ENCODE measurements at regions not wholly inside any gene's neighbourhood (a gene's known extent, or its start where the extent isn't known, plus 50 kb on each side); places are given as distances from the start of the nearest gene placed in this dataset.

DNA sequence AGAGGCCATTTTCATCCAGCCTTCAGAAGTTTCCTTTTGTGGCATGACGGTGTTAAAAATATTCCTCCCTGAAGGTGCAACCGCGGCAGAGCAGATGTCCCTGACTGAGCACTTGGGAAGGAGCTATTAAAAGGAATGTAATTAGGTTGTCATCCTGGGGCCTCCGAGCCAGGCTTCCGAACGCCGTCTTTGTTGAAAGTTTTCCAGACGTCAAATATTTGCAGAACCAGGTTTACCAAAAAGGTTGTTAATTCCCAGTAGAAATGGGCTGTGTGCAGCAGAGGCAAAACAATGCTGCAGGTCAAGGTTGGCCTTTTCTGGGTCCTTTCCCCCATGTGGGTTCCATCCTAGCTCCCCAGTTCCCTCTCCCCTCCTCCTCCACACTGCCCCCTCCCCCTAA lies 88.8 kb upstream of the CALM2 start:
- DNase-seq (ENCODE audit: low read depth), result no peak

- no peak for DNase-seq (ENCODE audit: low read depth)
Observed at GRCh38 chr2:47264686-47265085, 88.4 kb upstream of the CALM2 start.

- no peak for DNase-seq (ENCODE audit: low read depth)
Observed at GRCh38 chr2:47264143-47264542, 87.8 kb upstream of the CALM2 start.

GRCh38 chr2:47262657-47263056 lies 86.3 kb upstream of the CALM2 start:
- no peak for DNase-seq (ENCODE audit: low read depth)

- no peak for DNase-seq (ENCODE audit: low read depth)
Observed at GRCh38 chr2:47260971-47261370, 84.7 kb upstream of the CALM2 start.

GRCh38 chr2:47259829-47260228 lies 83.5 kb upstream of the CALM2 start:
- DNase-seq (ENCODE audit: low read depth), result no peak

GRCh38 chr2:47257946-47258348 lies 81.6 kb upstream of the CALM2 start:
- no peak for DNase-seq (ENCODE audit: low read depth)

DNA sequence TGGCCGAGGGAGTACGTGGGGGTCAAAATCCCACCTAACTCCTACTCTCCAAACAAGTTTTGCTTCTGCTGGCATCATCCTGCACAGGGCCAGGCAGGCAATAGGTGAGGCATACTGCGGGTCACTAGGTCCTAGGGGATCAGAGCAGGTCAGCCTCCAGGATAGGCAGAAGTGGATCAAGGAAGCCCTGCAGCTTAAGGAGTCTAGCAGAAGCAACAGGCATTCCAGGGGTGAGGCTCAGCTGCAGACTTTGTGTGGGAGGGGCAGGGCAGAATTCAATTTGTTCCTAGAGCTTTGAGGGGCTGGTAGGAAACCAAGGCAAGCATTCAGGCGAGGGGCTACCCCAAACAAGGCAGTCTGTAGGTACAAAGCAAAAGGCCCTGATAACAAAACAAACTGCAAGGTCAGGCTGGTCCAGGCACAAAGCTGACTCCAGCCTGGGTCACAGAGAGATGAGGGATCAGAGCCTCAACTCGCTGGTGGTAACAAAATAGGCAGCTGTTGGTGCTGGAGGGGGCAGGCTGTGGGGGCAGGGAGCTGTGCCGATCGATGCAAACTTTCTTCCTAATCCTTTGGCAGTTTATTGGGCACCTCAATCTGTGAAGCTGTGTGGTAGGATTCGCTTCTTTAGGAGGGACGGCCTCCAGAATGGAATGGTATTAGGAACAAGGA lies 80.2 kb upstream of the CALM2 start:
- no peak for DNase-seq (ENCODE audit: low read depth)

DNA sequence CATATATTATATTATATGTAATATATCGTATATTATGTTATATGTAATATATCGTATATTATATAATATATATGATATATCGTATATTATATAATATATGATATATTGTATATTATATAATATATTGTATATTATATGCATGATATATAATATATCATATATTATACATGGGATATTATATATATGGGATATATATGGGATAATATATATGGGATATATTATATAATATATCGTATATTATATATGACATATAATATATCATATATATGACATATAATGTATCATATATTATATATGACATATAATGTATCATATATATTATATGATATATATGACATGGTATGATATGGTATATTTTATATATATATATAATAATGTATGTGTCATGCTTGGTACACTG lies 79.5 kb upstream of the CALM2 start:
- DNase-seq (ENCODE audit: low read depth), result no peak

GRCh38 chr2:47254464-47254863 lies 78.2 kb upstream of the CALM2 start:
- no peak for DNase-seq (ENCODE audit: low read depth)

DNA sequence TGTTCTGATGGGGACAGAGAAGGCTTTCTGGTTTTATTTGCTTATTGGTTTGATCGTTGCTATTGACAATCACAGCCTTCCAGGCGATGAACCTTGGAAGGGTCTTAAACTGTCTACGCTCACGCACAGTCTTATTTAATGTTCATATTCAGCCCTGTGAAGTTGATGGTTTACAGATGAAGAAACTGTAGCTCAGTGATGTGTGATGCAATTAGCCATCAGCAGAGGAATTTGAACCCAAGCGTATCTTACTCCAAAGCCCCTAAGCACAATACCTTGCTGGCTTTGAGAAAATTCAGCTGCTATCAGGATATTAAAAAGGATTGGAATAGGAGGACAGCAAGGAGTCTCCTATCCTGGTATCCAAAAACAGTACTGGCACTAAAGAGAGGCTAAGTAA lies 77.1 kb upstream of the CALM2 start:
- DNase-seq (ENCODE audit: low read depth), result no peak

DNA sequence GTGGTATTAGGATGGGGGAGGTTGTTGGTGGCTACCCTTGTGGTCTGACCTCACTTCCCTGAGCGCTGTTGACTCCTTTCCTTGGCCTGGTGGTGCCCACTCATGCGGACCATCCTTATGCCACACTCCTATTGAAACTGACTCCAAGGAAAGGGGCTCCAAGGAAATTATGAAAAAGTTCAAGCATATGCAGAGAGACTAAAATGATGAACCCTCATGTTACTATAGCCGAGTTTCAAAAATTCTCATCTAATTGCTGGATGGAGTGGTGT lies 75.0 kb upstream of the CALM2 start:
- no peak for DNase-seq (ENCODE audit: low read depth)

DNA sequence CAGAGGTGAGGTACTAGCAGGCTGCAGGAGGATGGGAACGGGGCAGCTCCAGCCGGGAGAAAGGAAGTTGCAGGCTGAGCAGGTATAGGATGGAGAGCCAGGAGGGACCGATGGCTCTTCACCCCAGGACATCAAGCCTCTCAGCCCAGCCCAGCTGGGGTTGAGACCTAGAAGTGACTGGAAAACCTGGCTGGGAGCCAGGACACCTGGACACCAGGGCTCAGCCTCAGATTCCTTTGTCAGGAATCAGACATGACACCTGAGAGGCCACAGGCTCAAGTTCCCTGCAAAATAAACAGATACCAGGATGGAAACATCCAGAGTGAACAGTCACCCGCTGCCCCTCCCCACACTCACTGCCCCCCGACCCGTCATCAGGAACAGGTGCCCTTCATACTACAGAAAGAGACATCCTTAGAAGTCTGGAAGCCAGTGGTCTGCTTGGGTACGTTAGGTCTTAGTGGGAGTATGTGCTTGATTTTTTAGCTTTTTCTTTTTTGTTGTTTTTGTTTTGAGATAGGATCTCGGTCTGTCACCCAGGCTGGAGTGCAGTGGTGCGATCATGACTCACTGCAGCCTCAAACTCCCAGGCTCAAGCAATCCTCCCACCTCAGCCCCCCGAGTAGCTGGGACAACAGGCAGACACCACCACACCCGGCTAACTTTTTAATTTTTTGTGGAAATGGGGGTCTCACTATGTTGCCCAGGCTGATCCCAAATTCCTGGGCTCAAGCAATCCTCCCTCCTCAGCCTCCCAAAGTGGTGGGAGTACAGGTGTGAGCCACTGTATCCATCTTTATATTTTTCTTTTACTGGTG lies 74.5 kb upstream of the CALM2 start:
- no peak for DNase-seq (ENCODE audit: low read depth)

DNA sequence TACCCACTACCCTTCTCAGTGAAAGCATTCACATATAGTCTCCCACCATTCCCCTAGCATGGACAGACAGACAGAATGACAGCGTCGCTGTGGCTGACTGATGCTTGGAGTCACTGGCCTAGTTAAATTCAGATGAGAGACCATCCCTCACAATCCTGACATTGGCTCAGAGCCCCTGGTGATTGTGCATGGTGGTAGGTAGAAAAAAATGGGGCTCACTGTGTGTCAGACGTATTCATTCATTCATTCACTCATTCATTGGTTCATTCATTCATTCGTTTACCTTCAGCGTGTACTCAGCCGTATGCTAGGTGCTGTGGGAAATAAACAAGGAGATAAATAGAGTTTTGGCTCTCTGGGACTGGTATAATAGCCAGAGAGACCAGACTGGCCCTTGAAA lies 73.6 kb upstream of the CALM2 start:
- DNase-seq (ENCODE audit: low read depth), result no peak

DNA sequence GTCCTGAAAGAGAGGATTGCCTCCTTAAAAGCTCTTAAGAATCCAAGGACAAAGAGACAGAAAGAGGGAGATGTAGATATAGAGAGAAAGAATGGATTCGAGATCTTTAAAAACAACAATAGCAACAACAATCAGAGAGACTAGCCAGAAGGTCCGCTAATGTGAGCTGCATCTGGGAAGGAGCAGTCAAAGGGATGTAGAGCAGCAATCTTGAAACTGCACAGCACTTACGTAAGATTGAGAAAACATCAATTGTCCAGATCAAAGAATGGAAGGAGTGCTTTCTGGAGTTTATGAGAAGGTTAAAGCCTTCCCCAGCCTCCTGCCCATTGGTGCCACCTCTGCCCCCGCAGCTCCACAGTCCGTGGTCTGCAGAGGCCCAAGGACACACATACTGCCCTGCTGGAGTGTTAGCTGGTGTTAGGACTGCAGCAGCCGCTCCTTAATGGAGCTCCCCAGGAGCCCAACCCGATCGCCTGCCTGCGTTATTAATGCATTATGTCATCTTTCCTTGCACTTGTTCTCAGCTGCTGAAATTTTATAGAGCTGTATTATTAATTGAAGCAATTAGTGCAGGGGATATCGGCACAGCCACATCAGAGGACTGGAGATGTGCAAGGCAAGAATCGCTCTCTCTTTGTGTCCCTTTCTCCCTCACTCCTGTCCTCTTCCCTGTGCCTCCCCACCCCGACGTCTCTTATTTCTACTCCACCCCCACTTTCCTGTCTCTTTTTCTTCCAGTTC lies 73.0 kb upstream of the CALM2 start:
- no peak for DNase-seq (ENCODE audit: low read depth)

GRCh38 chr2:47243596-47244323 lies 67.4 kb upstream of the CALM2 start:
- DNase-seq (ENCODE audit: low read depth), result no peak

DNA sequence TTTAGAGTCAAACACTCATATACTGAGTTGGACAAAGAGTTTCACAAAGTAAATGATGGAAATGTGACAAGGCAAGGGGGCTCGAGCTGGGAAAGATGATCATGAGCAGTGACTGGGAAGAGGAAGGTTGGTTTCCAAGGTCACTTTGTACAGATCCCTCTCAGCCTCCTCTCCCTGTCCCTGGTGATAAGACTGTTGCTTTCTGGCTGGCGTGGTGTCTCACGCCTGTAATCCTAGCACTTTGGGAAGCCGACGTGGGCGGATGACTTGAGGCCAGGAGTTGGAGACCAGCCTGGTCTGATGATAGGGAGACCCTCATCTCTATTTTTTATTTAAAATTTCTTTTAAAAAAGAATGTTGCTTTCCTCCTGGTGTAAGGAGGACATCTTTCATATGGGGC lies 65.4 kb upstream of the CALM2 start:
- no peak for DNase-seq (ENCODE audit: low read depth)

GRCh38 chr2:47239119-47239969 lies 63.0 kb upstream of the CALM2 start:
- no peak for DNase-seq (ENCODE audit: low read depth)

GRCh38 chr2:47238638-47239037 lies 62.3 kb upstream of the CALM2 start:
- no peak for DNase-seq (ENCODE audit: low read depth)

DNA sequence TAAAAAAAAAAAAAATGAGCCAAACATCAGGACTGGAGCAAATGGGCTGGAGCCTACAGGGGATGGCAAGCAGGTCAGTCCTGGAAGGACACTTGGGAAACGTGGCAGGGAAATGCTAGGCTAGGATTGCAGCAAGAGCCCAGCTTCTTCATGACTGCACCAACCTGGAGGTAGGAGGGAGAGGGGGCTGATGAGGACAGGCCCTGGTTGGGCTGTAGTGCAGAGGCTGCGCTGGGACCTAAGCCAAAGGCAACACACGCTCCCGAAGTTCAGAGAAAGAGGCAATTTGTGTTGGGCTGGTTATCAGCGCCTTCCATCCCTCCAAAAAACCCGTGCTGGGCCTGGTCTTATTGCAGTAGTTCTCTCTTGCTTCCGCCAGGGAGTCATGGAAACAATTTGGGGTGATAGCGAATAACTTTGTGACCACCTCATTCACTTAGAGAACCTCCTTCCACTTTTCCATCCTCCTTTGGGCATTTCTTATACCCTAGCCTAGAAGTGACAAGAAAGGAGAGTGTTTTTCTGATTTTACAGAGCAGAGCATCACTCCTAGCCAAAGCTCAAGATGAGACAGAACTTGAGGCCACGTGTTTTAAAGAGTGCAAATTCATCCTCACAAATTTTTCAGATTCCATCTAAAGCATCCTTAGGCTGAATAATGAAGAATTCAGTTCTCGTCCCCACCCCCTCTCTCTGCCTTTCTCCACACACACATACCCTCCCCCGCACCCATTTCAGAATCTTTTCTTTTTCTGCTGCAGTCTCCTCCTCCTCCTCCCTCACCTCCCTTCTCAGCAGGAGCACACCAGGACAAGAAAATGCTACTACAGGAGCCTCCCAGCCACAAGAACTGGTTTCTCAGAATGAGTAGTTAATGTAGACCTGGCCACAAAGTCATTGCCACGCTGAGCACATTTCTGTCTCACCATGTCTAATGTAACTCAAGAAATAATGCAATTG lies 61.3 kb upstream of the CALM2 start:
- DNase-seq (ENCODE audit: low read depth), result no peak

Measured in T-helper 22 cell (primary cell).